K562 (cell line): ENCODE measurements at regions not wholly inside any gene's neighbourhood (a gene's known extent, or its start where the extent isn't known, plus 50 kb on each side); places are given as distances from the start of the nearest gene placed in this dataset.

Experiments
- ATF1 ChIP-seq, 2 experiments: fragments of 450-650 bp in 1 of 2; IDR thresholded peaks; 2 replicates each; pipeline ENCODE4 v1.6.1; 2016; ENCODE audit warnings: missing compliant biosample characterization in 1 of 2, missing genetic modification characterization in 1 of 2
- CCNT2 ChIP-seq: IDR thresholded peaks from 2 replicates; pipeline ENCODE4 v1.6.1; 2011; ENCODE audit warnings: borderline replicate concordance, low read depth, mild to moderate bottlenecking, moderate library complexity, mixed read lengths, low read length; ENCODE audit not compliant: insufficient read length; ENCODE audit errors: extremely low read depth
- FOXK2 ChIP-seq, 2 experiments: fragments of 450-650 bp; IDR thresholded peaks in 1 of 2; conservative IDR thresholded peaks in 1 of 2; 2 replicates each; pipeline ENCODE4 v1.6.1; 2016; ENCODE audit warnings: low read depth in 2 of 2, mild to moderate bottlenecking in 1 of 2
- HDAC2 ChIP-seq: fragments of 450-650 bp; IDR thresholded peaks from 2 replicates; pipeline ENCODE4 v1.6.1; 2016; ENCODE audit warnings: mild to moderate bottlenecking
- HDAC3 ChIP-seq: fragments of 450-650 bp; IDR thresholded peaks from 2 replicates; pipeline ENCODE4 v1.6.1; 2018; ENCODE audit warnings: borderline replicate concordance, mild to moderate bottlenecking, moderate library complexity; ENCODE audit not compliant: partially characterized antibody
- HNRNPK ChIP-seq: fragments of 200-400 bp; formaldehyde crosslinking; IDR thresholded peaks from one replicate; pipeline ENCODE4 v1.6.1; 2018; ENCODE audit warnings: mild to moderate bottlenecking, low read depth, low read length; ENCODE audit not compliant: poor library complexity, severe bottlenecking
- JUND ChIP-seq, 2 experiments: IDR thresholded peaks; 2 replicates in 1 of 2; 3 replicates in 1 of 2; pipeline ENCODE4 v1.6.1; 2011; ENCODE audit warnings: borderline replicate concordance in 2 of 2, low read depth in 2 of 2, low read length in 2 of 2, improper control_type of control experiment in 1 of 2, missing biosample characterization in 1 of 2, missing genetic modification characterization in 1 of 2, missing genetic modification reagents in 1 of 2
- KLF16 ChIP-seq: IDR thresholded peaks from 2 replicates; pipeline ENCODE4 v1.6.1; 2016; ENCODE audit warnings: antibody characterized with exemption
- MAZ ChIP-seq, 2 experiments: fragments of 450-650 bp in 1 of 2; sonication (generic) in 1 of 2; formaldehyde crosslinking; IDR thresholded peaks in 1 of 2; conservative IDR thresholded peaks in 1 of 2; 2 replicates each; pipeline versions ENCODE4 v1.4.0 to v1.5.0; 2020; ENCODE audit warnings: mild to moderate bottlenecking in 1 of 2, missing genetic modification reagents in 1 of 2
- MEIS2 ChIP-seq: fragments of 450-650 bp; IDR thresholded peaks from 2 replicates; pipeline ENCODE4 v1.6.1; 2014; ENCODE audit warnings: mild to moderate bottlenecking; ENCODE audit not compliant: partially characterized antibody
- PML ChIP-seq: IDR thresholded peaks from 2 replicates; pipeline ENCODE4 v1.6.1; 2012; ENCODE audit warnings: low read length, inconsistent platforms
- POLR3G ChIP-seq: IDR thresholded peaks from 2 replicates; pipeline ENCODE4 v1.6.1; 2011; ENCODE audit not compliant: insufficient read length, insufficient replicate concordance; ENCODE audit errors: extremely low read depth
- RHOXF2B ChIP-seq: fragments of 250-450 bp; sonication (Bioruptor Pico); conservative IDR thresholded peaks from 2 replicates; pipeline ENCODE4 v1.5.1; 2021
- TAL1 ChIP-seq: fragments of 450-650 bp; IDR thresholded peaks from 2 replicates; pipeline ENCODE4 v1.6.1; 2016; ENCODE audit warnings: mild to moderate bottlenecking
- TOE1 ChIP-seq, 2 experiments: fragments of 450-650 bp in 1 of 2; sonication (generic) in 1 of 2; formaldehyde crosslinking in 1 of 2; IDR thresholded peaks; 2 replicates each; pipeline versions ENCODE4 v1.7.1 to v1.8.0; 2016 to 2022; ENCODE audit warnings: borderline replicate concordance in 2 of 2, mild to moderate bottlenecking in 2 of 2, antibody characterized with exemption in 1 of 2, inconsistent platforms in 1 of 2, low read depth in 1 of 2, missing genetic modification reagents in 1 of 2, moderate library complexity in 1 of 2
- ZBTB49 ChIP-seq: sonication (generic); formaldehyde crosslinking; IDR thresholded peaks from 2 replicates; pipeline ENCODE4 v1.8.0; 2022; ENCODE audit warnings: missing genetic modification reagents, mild to moderate bottlenecking, borderline replicate concordance
- ZKSCAN3 ChIP-seq: fragments of 250-450 bp; sonication (Bioruptor Pico); IDR thresholded peaks from 2 replicates; pipeline ENCODE4 v1.4.0; 2020
- ZNF253 ChIP-seq: fragments of 250-450 bp; sonication (Bioruptor Pico); conservative IDR thresholded peaks from 2 replicates; pipeline ENCODE4 v1.6.1; 2021; ENCODE audit warnings: mild to moderate bottlenecking
- TF ChIP-seq, protein P1 (sequence below): fragments of 200-800 bp; sonication (Bioruptor generic); IDR thresholded peaks from 2 replicates; pipeline ENCODE4 v1.6.1; 2017; ENCODE audit warnings: missing genetic modification characterization, missing compliant biosample characterization
- TF ChIP-seq, protein P2 (sequence below): sonication (generic); formaldehyde crosslinking; IDR thresholded peaks from 2 replicates; pipeline ENCODE4 v1.8.0; 2022; ENCODE audit warnings: mild to moderate bottlenecking, missing genetic modification reagents

GRCh38 chr2:208571764-208572131 is 165.2 kb downstream of the PTH2R start (continued):
- peak; percentile 74 for TF ChIP-seq MEIS2
- no peak for TF ChIP-seq ZNF253 (CRISPR knock-in tag)
- TF ChIP-seq TOE1 (IDR thresholded peaks at IDR 0.05; ENCODE audit: borderline replicate concordance), result 0 out of 2 replicates have a peak, but pooled peaks have one; percentile 19
- TF ChIP-seq TOE1 (CRISPR knock-in tag; IDR thresholded peaks at IDR 0.05; ENCODE audit: borderline replicate concordance, low read depth), result no peak
- TF ChIP-seq FOXK2 (conservative IDR thresholded peaks at IDR 0.05 in 1 of 2, IDR thresholded peaks at IDR 0.05 in 1 of 2; ENCODE audit: low read depth in 2 of 2), result 0 out of 4 replicates have a peak, but pooled peaks of 1 of the 2 experiments have one; percentile 24
- peak; percentile 93 for TF ChIP-seq PML
- TF ChIP-seq, protein P1, sequence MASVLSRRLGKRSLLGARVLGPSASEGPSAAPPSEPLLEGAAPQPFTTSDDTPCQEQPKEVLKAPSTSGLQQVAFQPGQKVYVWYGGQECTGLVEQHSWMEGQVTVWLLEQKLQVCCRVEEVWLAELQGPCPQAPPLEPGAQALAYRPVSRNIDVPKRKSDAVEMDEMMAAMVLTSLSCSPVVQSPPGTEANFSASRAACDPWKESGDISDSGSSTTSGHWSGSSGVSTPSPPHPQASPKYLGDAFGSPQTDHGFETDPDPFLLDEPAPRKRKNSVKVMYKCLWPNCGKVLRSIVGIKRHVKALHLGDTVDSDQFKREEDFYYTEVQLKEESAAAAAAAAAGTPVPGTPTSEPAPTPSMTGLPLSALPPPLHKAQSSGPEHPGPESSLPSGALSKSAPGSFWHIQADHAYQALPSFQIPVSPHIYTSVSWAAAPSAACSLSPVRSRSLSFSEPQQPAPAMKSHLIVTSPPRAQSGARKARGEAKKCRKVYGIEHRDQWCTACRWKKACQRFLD (CRISPR knock-in tag), result 0 out of 2 replicates have a peak, but pooled peaks have one; percentile 28
- TF ChIP-seq, protein P2, sequence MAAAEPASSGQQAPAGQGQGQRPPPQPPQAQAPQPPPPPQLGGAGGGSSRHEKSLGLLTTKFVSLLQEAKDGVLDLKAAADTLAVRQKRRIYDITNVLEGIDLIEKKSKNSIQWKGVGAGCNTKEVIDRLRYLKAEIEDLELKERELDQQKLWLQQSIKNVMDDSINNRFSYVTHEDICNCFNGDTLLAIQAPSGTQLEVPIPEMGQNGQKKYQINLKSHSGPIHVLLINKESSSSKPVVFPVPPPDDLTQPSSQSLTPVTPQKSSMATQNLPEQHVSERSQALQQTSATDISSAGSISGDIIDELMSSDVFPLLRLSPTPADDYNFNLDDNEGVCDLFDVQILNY (CRISPR knock-in tag), result no peak
- TF ChIP-seq ATF1 (CRISPR knock-in tag; IDR thresholded peaks at IDR 0.05), result no peak
- TF ChIP-seq ATF1 (tag; IDR thresholded peaks at IDR 0.05), result 0 out of 2 replicates have a peak, but pooled peaks have one; percentile 15
- TF ChIP-seq RHOXF2B, result no peak
- peak; percentile 70 for TF ChIP-seq HDAC3
- TF ChIP-seq JUND (IDR thresholded peaks at IDR 0.05; ENCODE audit: borderline replicate concordance, low read depth, low read length), result peak; percentile 60; the same call in 1 of the 2 replicates
- TF ChIP-seq JUND (tag; IDR thresholded peaks at IDR 0.05; ENCODE audit: borderline replicate concordance, low read depth, low read length), result peak; percentile 50; the same call in 1 of the 3 replicates
- no peak for TF ChIP-seq ZKSCAN3 (CRISPR knock-in tag)
- no peak for TF ChIP-seq POLR3G
- peak; percentile 91 for TF ChIP-seq KLF16
- peak; percentile 73 for TF ChIP-seq HDAC2
- TF ChIP-seq HNRNPK, result no peak
- TF ChIP-seq TAL1, result peak; percentile 94
- no peak for TF ChIP-seq ZBTB49 (CRISPR knock-in tag)
- peak; percentile 88 for TF ChIP-seq CCNT2
- TF ChIP-seq MAZ (CRISPR knock-in tag; conservative IDR thresholded peaks at IDR 0.05 in 1 of 2, IDR thresholded peaks at IDR 0.05 in 1 of 2), result 0 out of 4 replicates have a peak, but pooled peaks of 1 of the 2 experiments have one; percentile 22
